ENCODE measurements at regions not wholly inside any gene's neighbourhood (a gene's known extent, or its start where the extent isn't known, plus 50 kb on each side); places are given as distances from the start of the nearest gene placed in this dataset.

DNA sequence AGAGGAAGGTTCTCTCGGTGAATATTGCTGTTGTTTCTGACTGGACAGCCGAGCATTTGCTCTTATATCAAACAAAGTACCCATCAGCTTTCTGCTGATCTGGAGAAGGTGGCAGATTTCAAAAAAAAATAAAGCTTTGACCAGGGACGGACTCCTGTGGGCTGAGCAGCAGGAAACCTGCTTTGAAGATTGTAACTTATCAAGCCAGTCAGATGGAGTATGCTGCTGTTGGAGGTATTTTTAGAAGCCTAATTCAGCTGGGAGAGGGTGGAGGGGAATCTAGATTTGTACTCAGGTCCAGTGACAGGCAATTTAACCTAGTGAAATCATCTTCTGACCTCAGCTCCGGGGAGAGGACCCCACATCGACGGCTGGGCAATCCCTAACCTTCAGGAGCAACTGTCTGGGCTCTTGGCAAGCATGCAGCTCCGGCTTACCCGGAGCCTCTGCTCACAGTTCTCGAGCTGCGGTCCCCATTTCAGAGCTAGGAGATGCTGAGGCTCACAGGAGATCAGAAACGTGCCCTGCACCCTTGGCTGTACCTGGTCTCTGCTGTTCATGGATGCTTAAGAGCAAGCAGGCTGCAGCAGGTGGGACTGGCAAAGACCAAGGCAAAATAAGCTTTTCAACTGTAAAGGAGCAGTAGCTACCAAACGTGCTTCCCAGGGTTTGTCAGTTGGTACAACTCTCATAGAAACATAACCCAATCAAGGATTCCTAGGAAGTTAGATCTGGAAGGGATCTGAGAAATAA is 89.3 kb upstream of the ST8SIA2 start:
- no peak for TF ChIP-seq CTCF (conservative IDR thresholded peaks at IDR 0.05)
- TF ChIP-seq ZFX (IDR thresholded peaks at IDR 0.05), result no peak
